ENCODE measurements at regions not wholly inside any gene's neighbourhood (a gene's known extent, or its start where the extent isn't known, plus 50 kb on each side); places are given as distances from the start of the nearest gene placed in this dataset.

- H3K27ac ChIP-seq (ENCODE audit: low read depth, low read length) = no peak overlapping the region
- H3K79me2 ChIP-seq (ENCODE audit: control insufficient read depth, insufficient read depth, low read length, unreplicated experiment) = no peaks in the 10 kb centered on the region
- H3K4me3 ChIP-seq (ENCODE audit: low read depth, low read length) = no peak overlapping the region
- no peaks in the 10 kb centered on the region for H3K36me3 ChIP-seq (ENCODE audit: insufficient read depth, low read length)
- H3K4me1 ChIP-seq (ENCODE audit: control insufficient read depth, insufficient read depth, low read length, unreplicated experiment) = no peaks in the 10 kb centered on the region
- H3K27me3 ChIP-seq (ENCODE audit: insufficient read depth, low read length) = no peaks in the 10 kb centered on the region
- no peak overlapping the region for H2AFZ ChIP-seq (ENCODE audit: low read length, unreplicated experiment)
Measured at GRCh38 chr10:53314876-53315275, 542.3 kb upstream of the MBL2 start.

- no peak overlapping the region for H3K27ac ChIP-seq (ENCODE audit: low read depth, low read length)
- H3K4me3 ChIP-seq (ENCODE audit: low read depth, low read length) = no peak overlapping the region
- H2AFZ ChIP-seq (ENCODE audit: low read length, unreplicated experiment) = no peak overlapping the region
- no peaks in the 10 kb centered on the region for H3K79me2 ChIP-seq (ENCODE audit: control insufficient read depth, insufficient read depth, low read length, unreplicated experiment)
- H3K36me3 ChIP-seq (ENCODE audit: insufficient read depth, low read length) = no peaks in the 10 kb centered on the region
- H3K27me3 ChIP-seq (ENCODE audit: insufficient read depth, low read length) = no peaks in the 10 kb centered on the region
- no peaks in the 10 kb centered on the region for H3K4me1 ChIP-seq (ENCODE audit: control insufficient read depth, insufficient read depth, low read length, unreplicated experiment)
Measured at GRCh38 chr10:53298443-53298842, 525.9 kb upstream of the MBL2 start.

DNA sequence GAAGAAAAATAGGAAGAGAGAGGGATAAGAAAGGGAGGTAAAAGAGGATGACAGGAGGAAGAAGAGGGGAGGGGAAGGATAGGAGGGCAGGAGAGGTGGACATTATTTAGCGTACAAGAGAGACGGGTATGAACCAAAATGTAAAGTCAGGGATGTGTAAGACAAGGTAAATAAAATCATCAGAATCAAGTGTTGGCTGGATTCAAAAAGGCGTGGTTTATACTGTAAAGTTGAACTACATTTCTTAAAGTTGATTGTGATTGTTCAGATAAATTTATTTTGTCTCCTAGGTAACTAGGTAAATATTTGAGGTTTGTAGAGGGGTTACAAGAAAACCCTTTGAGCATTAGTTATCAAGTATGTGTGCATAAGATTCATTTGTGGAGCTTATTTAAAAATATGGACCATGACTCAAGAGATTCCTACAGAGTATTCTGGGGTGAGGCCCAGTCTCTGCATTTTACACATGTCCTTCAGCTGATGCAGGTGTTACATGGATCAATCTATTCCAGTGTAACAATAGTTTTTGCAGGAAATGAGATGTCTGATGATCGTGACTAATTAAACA, 512.1 kb upstream of the MBL2 start:
- no peak overlapping the region for H2AFZ ChIP-seq (ENCODE audit: low read length, unreplicated experiment)
- no peak overlapping the region for H3K4me3 ChIP-seq (ENCODE audit: low read depth, low read length)
- H3K79me2 ChIP-seq (ENCODE audit: control insufficient read depth, insufficient read depth, low read length, unreplicated experiment) = no peaks in the 10 kb centered on the region
- H3K27ac ChIP-seq (ENCODE audit: low read depth, low read length) = no peak overlapping the region
- no peaks in the 10 kb centered on the region for H3K27me3 ChIP-seq (ENCODE audit: insufficient read depth, low read length)
- H3K4me1 ChIP-seq (ENCODE audit: control insufficient read depth, insufficient read depth, low read length, unreplicated experiment) = no peaks in the 10 kb centered on the region
- no peaks in the 10 kb centered on the region for H3K36me3 ChIP-seq (ENCODE audit: insufficient read depth, low read length)

- Histone ChIP-seq H3K27me3 (ENCODE audit: insufficient read depth, low read length) (no peaks in the 10 kb centered on the region), H3K4me3 (ENCODE audit: low read depth, low read length) (no peak overlapping the region), H3K4me1 (ENCODE audit: control insufficient read depth, insufficient read depth, low read length, unreplicated experiment) (no peaks in the 10 kb centered on the region)
Measured at GRCh38 chr10:53276797-53277196, 504.2 kb upstream of the MBL2 start.

DNA sequence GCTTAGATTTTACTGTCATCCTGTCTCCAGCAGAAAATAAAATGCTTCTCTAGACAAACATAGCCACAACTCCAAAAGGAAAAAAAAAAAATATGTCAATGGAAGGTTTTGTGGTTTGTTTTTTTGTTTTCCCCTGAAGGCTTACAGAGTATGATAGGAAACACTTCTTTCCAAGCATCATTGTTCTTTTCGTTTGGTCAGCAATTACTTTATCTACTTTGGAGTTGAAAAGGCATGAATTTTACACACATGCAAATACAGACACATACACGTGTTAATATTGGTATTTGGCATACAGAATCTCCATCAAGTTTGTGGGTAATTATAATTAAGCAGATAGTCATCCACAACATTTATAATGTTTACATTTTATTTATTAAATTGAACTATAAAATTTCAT, 496.9 kb upstream of the MBL2 start:
- H3K4me3 ChIP-seq (ENCODE audit: low read depth, low read length) = no peak overlapping the region
- H3K4me1 ChIP-seq (ENCODE audit: control insufficient read depth, insufficient read depth, low read length, unreplicated experiment) = no peaks in the 10 kb centered on the region
- no peaks in the 10 kb centered on the region for H3K36me3 ChIP-seq (ENCODE audit: insufficient read depth, low read length)
- H2AFZ ChIP-seq (ENCODE audit: low read length, unreplicated experiment) = no peak overlapping the region
- no peak overlapping the region for H3K27ac ChIP-seq (ENCODE audit: low read depth, low read length)
- H3K79me2 ChIP-seq (ENCODE audit: control insufficient read depth, insufficient read depth, low read length, unreplicated experiment) = no peaks in the 10 kb centered on the region
- no peaks in the 10 kb centered on the region for H3K27me3 ChIP-seq (ENCODE audit: insufficient read depth, low read length)

More at GRCh38 chr10:53276797-53277196, 504.2 kb upstream of the MBL2 start:
- Histone ChIP-seq H3K36me3 (ENCODE audit: insufficient read depth, low read length) (no peaks in the 10 kb centered on the region), H2AFZ (ENCODE audit: low read length, unreplicated experiment) (no peak overlapping the region), H3K27ac (ENCODE audit: low read depth, low read length) (no peak overlapping the region), H3K79me2 (ENCODE audit: control insufficient read depth, insufficient read depth, low read length, unreplicated experiment) (no peaks in the 10 kb centered on the region)

- Histone ChIP-seq H3K79me2 (ENCODE audit: control insufficient read depth, insufficient read depth, low read length, unreplicated experiment) (no peaks in the 10 kb centered on the region), H2AFZ (ENCODE audit: low read length, unreplicated experiment) (no peak overlapping the region), H3K4me3 (ENCODE audit: low read depth, low read length) (no peak overlapping the region), H3K36me3 (ENCODE audit: insufficient read depth, low read length) (no peaks in the 10 kb centered on the region), H3K27ac (ENCODE audit: low read depth, low read length) (no peak overlapping the region), H3K4me1 (ENCODE audit: control insufficient read depth, insufficient read depth, low read length, unreplicated experiment) (no peaks in the 10 kb centered on the region), H3K27me3 (ENCODE audit: insufficient read depth, low read length) (no peaks in the 10 kb centered on the region)
Measured at GRCh38 chr10:53260213-53260612, 487.6 kb upstream of the MBL2 start.

DNA sequence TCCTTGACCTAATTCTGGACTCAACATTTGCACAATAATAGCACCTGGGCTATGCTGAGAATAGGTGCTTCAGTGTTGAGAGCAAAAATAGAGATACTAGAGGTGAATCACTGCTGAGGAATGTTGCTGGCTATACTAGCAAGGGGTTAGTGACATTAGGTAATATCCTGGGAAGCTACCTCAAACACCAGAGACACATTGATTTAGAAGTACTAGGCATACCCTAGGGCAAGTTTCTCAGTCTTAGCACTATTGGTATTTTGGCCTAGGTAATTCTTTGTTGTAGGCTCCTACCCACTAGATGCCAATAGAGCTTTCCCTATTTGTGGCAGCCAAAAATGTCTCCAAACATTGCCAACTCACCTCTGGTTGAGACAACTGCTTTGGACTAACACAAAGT, 484.0 kb upstream of the MBL2 start:
- H3K4me1 ChIP-seq (ENCODE audit: control insufficient read depth, insufficient read depth, low read length, unreplicated experiment) = no peaks in the 10 kb centered on the region
- H3K4me3 ChIP-seq (ENCODE audit: low read depth, low read length) = no peak overlapping the region
- H3K27ac ChIP-seq (ENCODE audit: low read depth, low read length) = no peak overlapping the region
- H3K36me3 ChIP-seq (ENCODE audit: insufficient read depth, low read length) = no peaks in the 10 kb centered on the region
- no peaks in the 10 kb centered on the region for H3K27me3 ChIP-seq (ENCODE audit: insufficient read depth, low read length)
- no peaks in the 10 kb centered on the region for H3K79me2 ChIP-seq (ENCODE audit: control insufficient read depth, insufficient read depth, low read length, unreplicated experiment)
- no peak overlapping the region for H2AFZ ChIP-seq (ENCODE audit: low read length, unreplicated experiment)

DNA sequence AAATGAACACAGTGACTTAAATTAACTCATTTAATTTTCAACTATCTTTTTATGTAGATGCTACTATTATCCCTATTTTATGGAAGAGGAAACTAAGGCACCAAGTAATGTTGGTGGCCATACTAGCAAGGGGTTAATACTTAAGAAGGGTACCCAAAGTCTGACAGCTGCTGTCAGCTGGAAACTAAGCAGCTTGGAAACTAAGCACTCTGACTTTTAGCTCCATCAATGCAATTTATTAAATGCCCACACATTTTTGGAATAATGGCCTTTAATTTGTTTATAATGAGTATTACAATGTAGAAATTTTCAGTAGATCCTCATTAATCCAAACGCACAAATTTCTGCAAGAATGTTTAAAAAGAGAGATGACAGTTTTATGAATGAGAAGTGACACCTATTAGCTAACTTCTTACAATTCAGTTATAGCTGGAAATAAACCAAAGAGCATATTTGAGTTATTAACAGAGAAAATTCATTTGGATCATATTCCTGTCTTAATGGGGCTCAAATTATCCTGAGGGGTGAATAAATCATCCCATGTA, 483.1 kb upstream of the MBL2 start:
- no peak overlapping the region for H3K4me3 ChIP-seq (ENCODE audit: low read depth, low read length)
- H3K27ac ChIP-seq (ENCODE audit: low read depth, low read length) = no peak overlapping the region
- no peak overlapping the region for H2AFZ ChIP-seq (ENCODE audit: low read length, unreplicated experiment)
- no peaks in the 10 kb centered on the region for H3K4me1 ChIP-seq (ENCODE audit: control insufficient read depth, insufficient read depth, low read length, unreplicated experiment)
- no peaks in the 10 kb centered on the region for H3K27me3 ChIP-seq (ENCODE audit: insufficient read depth, low read length)
- H3K79me2 ChIP-seq (ENCODE audit: control insufficient read depth, insufficient read depth, low read length, unreplicated experiment) = no peaks in the 10 kb centered on the region
- no peaks in the 10 kb centered on the region for H3K36me3 ChIP-seq (ENCODE audit: insufficient read depth, low read length)

- Histone ChIP-seq H3K4me3 (ENCODE audit: low read depth, low read length) (no peak overlapping the region), H3K79me2 (ENCODE audit: control insufficient read depth, insufficient read depth, low read length, unreplicated experiment) (no peaks in the 10 kb centered on the region), H3K27me3 (ENCODE audit: insufficient read depth, low read length) (no peaks in the 10 kb centered on the region), H3K36me3 (ENCODE audit: insufficient read depth, low read length) (no peaks in the 10 kb centered on the region), H2AFZ (ENCODE audit: low read length, unreplicated experiment) (no peak overlapping the region), H3K4me1 (ENCODE audit: control insufficient read depth, insufficient read depth, low read length, unreplicated experiment) (no peaks in the 10 kb centered on the region), H3K27ac (ENCODE audit: low read depth, low read length) (no peak overlapping the region)
Measured at GRCh38 chr10:53253221-53253620, 480.6 kb upstream of the MBL2 start.

- no peaks in the 10 kb centered on the region for H3K36me3 ChIP-seq (ENCODE audit: insufficient read depth, low read length)
- no peak overlapping the region for H3K27ac ChIP-seq (ENCODE audit: low read depth, low read length)
- H3K4me1 ChIP-seq (ENCODE audit: control insufficient read depth, insufficient read depth, low read length, unreplicated experiment) = no peaks in the 10 kb centered on the region
Measured at GRCh38 chr10:53239873-53240272, 467.3 kb upstream of the MBL2 start.

DNA sequence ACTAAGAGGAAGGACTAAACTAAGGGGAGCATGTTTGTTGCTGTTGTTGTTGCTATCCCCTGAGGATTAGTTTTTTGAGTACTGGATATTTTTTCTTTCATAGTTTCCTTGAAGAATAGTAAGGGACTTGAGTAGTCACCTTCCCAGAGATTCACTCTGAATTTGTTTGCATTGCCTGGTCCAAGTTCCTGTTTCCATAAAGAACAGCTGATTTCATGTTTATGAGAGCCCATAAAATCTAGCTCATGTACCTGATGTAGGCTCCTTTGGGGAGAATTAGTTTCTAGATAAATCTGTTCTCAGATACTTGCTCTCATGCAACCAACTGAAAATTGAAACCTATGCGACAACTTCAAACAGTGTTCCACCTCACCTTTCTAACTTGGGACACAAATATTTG, 464.4 kb upstream of the MBL2 start:
- Histone ChIP-seq H3K27me3 (ENCODE audit: insufficient read depth, low read length) (no peaks in the 10 kb centered on the region), H3K36me3 (ENCODE audit: insufficient read depth, low read length) (no peaks in the 10 kb centered on the region), H3K79me2 (ENCODE audit: control insufficient read depth, insufficient read depth, low read length, unreplicated experiment) (no peaks in the 10 kb centered on the region), H3K4me1 (ENCODE audit: control insufficient read depth, insufficient read depth, low read length, unreplicated experiment) (no peaks in the 10 kb centered on the region), H3K4me3 (ENCODE audit: low read depth, low read length) (no peak overlapping the region), H2AFZ (ENCODE audit: low read length, unreplicated experiment) (no peak overlapping the region), H3K27ac (ENCODE audit: low read depth, low read length) (no peak overlapping the region)

More at GRCh38 chr10:53239873-53240272, 467.3 kb upstream of the MBL2 start:
- Histone ChIP-seq H2AFZ (ENCODE audit: low read length, unreplicated experiment) (no peak overlapping the region), H3K79me2 (ENCODE audit: control insufficient read depth, insufficient read depth, low read length, unreplicated experiment) (no peaks in the 10 kb centered on the region), H3K4me3 (ENCODE audit: low read depth, low read length) (no peak overlapping the region), H3K27me3 (ENCODE audit: insufficient read depth, low read length) (no peaks in the 10 kb centered on the region)

Measured in ACC112 (cell line).